ENCODE measurements at regions not wholly inside any gene's neighbourhood (a gene's known extent, or its start where the extent isn't known, plus 50 kb on each side); places are given as distances from the start of the nearest gene placed in this dataset.

DNA sequence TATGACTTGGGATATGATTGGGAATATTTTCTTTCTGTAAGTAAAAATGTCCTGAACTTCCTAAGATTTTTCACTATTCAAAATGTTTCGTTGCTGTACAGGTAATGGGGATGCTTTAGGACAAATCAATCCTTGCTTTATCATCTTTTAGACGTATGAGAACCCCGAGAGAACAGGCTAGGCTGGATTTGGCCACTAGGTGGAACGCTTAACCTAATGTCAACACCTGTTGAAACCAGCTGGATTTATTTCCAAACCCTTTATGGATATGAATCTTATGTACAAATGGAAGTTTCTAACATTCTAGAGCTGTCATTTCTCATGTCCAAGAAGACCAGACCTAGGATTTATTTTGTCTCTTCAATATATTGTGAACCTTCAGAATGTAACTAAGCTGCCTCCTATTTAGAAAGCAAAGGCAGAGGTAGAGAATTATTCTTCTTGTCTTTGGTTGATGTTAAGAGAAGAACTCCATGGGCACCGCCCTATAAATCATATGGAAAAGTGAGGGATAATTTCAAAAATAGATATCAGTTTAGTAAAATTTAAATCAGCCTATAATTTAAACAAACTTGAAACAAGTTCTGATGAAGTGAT, 96.7 kb downstream of the PMAIP1 start:
- TF ChIP-seq, protein P1, sequence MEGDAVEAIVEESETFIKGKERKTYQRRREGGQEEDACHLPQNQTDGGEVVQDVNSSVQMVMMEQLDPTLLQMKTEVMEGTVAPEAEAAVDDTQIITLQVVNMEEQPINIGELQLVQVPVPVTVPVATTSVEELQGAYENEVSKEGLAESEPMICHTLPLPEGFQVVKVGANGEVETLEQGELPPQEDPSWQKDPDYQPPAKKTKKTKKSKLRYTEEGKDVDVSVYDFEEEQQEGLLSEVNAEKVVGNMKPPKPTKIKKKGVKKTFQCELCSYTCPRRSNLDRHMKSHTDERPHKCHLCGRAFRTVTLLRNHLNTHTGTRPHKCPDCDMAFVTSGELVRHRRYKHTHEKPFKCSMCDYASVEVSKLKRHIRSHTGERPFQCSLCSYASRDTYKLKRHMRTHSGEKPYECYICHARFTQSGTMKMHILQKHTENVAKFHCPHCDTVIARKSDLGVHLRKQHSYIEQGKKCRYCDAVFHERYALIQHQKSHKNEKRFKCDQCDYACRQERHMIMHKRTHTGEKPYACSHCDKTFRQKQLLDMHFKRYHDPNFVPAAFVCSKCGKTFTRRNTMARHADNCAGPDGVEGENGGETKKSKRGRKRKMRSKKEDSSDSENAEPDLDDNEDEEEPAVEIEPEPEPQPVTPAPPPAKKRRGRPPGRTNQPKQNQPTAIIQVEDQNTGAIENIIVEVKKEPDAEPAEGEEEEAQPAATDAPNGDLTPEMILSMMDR (conservative IDR thresholded peaks at IDR 0.05 in 1 of 2, IDR thresholded peaks at IDR 0.05 in 1 of 2; ENCODE audit: low read depth in 1 of 2, low read length in 2 of 2) = peak; percentile 67 to 89
- no peak for TF ChIP-seq EZH2 (IDR thresholded peaks at IDR 0.05; ENCODE audit: low read length, missing control alignments)
